A673 (cell line): ENCODE measurements at regions not wholly inside any gene's neighbourhood (a gene's known extent, or its start where the extent isn't known, plus 50 kb on each side); places are given as distances from the start of the nearest gene placed in this dataset.
A peak's percentile ranks its signal among the peaks of the same experiment; 100 is the strongest.

Source experiments
- BruUV-seq: library from RNA; stranded (reverse); fragments of 400-500 nt; replicated peaks from 2 replicates; lab custom pipeline; 2021; lab: Mats Ljungman, UMichigan
- CTCF ChIA-PET: fragments of 300-600 bp; sonication (Branson Sonifier 250); formaldehyde crosslinking; loops from one replicate; lab custom pipeline; 2022; ENCODE audit warnings: antibody characterized with exemption; lab: Charles Lee
- POLR2A ChIA-PET: fragments of 300-600 bp; sonication (Branson Sonifier 250); formaldehyde crosslinking; loops from one replicate; lab custom pipeline; 2022; ENCODE audit warnings: antibody characterized with exemption; ENCODE audit not compliant: low non-redundant PET; lab: Charles Lee
- DNase-seq: peaks from one replicate; pipeline ENCODE4 v3.0.0-alpha.2; 2015; ENCODE audit warnings: low spot score
- H3K27ac ChIP-seq: fragments of 200-600 bp; sonication (generic); 2 replicates; pipeline ENCODE4 v1.5.1; 2016; ENCODE audit warnings: mixed run types, low read depth, mild to moderate bottlenecking, mixed read lengths, antibody characterized with exemption, low read length; ENCODE audit not compliant: poor library complexity, severe bottlenecking
- H3K27me3 ChIP-seq: fragments of 200-600 bp; sonication (generic); replicated peaks from 2 replicates; pipeline ENCODE4 v1.6.1; 2017; ENCODE audit warnings: mixed run types, low read depth, mild to moderate bottlenecking, mixed read lengths, antibody characterized with exemption, low read length; ENCODE audit not compliant: insufficient read depth, poor library complexity
- H3K36me3 ChIP-seq: fragments of 200-600 bp; sonication (generic); 2 replicates; pipeline ENCODE4 v1.6.1; 2016; ENCODE audit warnings: mixed run types, mild to moderate bottlenecking, mixed read lengths, antibody characterized with exemption, low read length; ENCODE audit not compliant: insufficient read depth, poor library complexity, severe bottlenecking
- H3K4me1 ChIP-seq: fragments of 200-600 bp; sonication (generic); 2 replicates; pipeline ENCODE4 v1.6.1; 2017; ENCODE audit warnings: mixed run types, mild to moderate bottlenecking, mixed read lengths, antibody characterized with exemption, low read length; ENCODE audit not compliant: insufficient read depth, poor library complexity, severe bottlenecking
- H3K4me3 ChIP-seq: fragments of 200-600 bp; sonication (generic); 2 replicates; pipeline ENCODE4 v1.5.1; 2016; ENCODE audit warnings: low read depth, mixed run types, mild to moderate bottlenecking, mixed read lengths, low read length; ENCODE audit not compliant: poor library complexity, severe bottlenecking
- H3K9me3 ChIP-seq: fragments of 200-600 bp; sonication (generic); 2 replicates; pipeline ENCODE4 v1.6.1; 2016; ENCODE audit warnings: mixed run types, low read depth, mild to moderate bottlenecking, mixed read lengths, antibody characterized with exemption, low read length; ENCODE audit not compliant: poor library complexity, severe bottlenecking
- EZH2 ChIP-seq: fragments of 200-600 bp; sonication (generic); IDR thresholded peaks from 2 replicates; pipeline ENCODE4 v1.6.1; 2017; ENCODE audit warnings: borderline replicate concordance, low read depth, mild to moderate bottlenecking, mixed read lengths, antibody characterized with exemption, low read length; ENCODE audit not compliant: poor library complexity, severe bottlenecking
- intact Hi-C: fragments of 100-400 bp; cut with micrococcal nuclease; formaldehyde crosslinking; loops from one replicate; pipeline ENCODE4 v1.10.0; 2022; ENCODE audit not compliant: unreplicated experiment
- TF ChIP-seq, protein P1 (sequence below): fragments of 300-800, 200-600 bp; sonication (generic); conservative IDR thresholded peaks from 2 replicates; pipeline ENCODE4 v1.5.1; 2017; ENCODE audit warnings: low read depth, mild to moderate bottlenecking, antibody characterized with exemption, low read length, moderate library complexity, mixed read lengths

DNA sequence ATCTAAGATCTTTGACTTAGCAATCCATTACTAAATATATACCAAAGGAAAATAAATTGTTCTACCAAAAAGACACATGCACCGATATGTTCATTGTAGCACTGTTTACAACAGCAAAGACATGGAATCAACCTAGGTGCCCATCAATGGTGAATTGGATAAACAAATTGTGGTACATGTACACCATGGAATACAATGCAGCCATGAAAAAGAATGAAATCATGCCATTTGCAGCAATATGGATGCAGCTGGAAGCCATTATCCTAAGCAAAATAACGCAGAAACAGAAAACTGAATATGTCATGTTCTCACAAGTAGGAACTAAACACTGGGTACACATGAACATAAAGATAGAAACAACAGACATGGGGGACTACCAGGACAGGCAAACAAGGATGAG, 589.5 kb downstream of the IRX1 start:
- no peak for DNase-seq
- ChIA-PET CTCF (no interaction called here), POLR2A (no interaction called here)
- H3K27me3 ChIP-seq = no peaks in the 10 kb centered on the region
- intact Hi-C loops = no loop called here
- H3K27ac ChIP-seq = no peak overlapping the region
- no TSS peak for BruUV-seq
- H3K9me3 ChIP-seq = peaks cover 20% of the 10 kb centered on the region
- H3K4me1 ChIP-seq = no peaks in the 10 kb centered on the region
- TF ChIP-seq, protein P1, sequence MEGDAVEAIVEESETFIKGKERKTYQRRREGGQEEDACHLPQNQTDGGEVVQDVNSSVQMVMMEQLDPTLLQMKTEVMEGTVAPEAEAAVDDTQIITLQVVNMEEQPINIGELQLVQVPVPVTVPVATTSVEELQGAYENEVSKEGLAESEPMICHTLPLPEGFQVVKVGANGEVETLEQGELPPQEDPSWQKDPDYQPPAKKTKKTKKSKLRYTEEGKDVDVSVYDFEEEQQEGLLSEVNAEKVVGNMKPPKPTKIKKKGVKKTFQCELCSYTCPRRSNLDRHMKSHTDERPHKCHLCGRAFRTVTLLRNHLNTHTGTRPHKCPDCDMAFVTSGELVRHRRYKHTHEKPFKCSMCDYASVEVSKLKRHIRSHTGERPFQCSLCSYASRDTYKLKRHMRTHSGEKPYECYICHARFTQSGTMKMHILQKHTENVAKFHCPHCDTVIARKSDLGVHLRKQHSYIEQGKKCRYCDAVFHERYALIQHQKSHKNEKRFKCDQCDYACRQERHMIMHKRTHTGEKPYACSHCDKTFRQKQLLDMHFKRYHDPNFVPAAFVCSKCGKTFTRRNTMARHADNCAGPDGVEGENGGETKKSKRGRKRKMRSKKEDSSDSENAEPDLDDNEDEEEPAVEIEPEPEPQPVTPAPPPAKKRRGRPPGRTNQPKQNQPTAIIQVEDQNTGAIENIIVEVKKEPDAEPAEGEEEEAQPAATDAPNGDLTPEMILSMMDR = no peak
- TF ChIP-seq EZH2 = no peak
- no peak overlapping the region for H3K4me3 ChIP-seq
- H3K36me3 ChIP-seq = no peaks in the 10 kb centered on the region

DNA sequence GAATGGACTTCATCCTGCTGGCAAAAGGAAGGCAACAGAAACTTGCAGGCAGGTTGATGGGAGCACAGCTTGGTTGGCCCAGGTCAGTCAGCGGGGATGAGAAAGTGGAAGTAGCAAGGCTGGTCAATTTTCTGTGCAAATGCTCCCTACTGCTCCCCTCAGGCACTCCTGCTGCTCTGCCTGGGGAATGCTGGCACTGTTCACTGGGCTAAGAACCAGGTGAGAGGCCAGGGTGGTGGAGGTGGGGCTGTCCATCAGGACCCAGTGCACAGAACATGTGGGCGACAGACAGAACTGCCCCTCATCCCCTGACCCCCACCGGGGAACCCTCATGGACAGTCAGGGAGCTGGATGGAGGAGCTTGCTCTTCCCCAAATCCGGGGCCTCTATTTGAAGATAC, 593.1 kb downstream of the IRX1 start:
- no peak overlapping the region for H3K4me3 ChIP-seq
- intact Hi-C loops = no loop called here
- TF ChIP-seq, protein P1 = no peak
- TF ChIP-seq EZH2 = no peak
- BruUV-seq = no TSS peak
- H3K27me3 ChIP-seq = no peaks in the 10 kb centered on the region
- H3K9me3 ChIP-seq = peaks cover 12% of the 10 kb centered on the region
- H3K4me1 ChIP-seq = no peaks in the 10 kb centered on the region
- no peak for DNase-seq
- POLR2A ChIA-PET = no interaction called here
- no peaks in the 10 kb centered on the region for H3K36me3 ChIP-seq
- H3K27ac ChIP-seq = no peak overlapping the region
- CTCF ChIA-PET = no interaction called here

DNA sequence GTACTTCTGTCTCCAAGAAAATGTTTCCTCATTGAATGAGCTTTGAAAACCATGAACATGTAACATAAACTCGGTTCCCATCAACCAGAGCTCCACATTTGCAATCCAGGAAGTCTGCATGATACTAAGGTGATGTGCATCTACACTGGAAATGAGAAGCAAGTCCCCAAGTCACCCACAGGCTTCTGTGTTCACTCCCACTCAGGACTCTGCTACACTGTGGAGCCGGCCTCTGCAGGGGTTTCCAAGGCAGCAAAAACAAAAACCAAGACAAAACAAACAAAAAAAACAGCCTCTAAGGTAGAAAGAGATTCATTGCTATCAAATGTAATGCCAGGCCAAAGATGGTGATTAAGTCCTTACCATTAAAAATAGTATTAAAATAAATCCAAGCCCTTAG, 593.7 kb downstream of the IRX1 start:
- no TSS peak for BruUV-seq
- Histone ChIP-seq H3K9me3 (peaks cover 11% of the 10 kb centered on the region), H3K4me1 (no peaks in the 10 kb centered on the region), H3K36me3 (no peaks in the 10 kb centered on the region), H3K4me3 (no peak overlapping the region), H3K27ac (no peak overlapping the region), H3K27me3 (no peaks in the 10 kb centered on the region)
- POLR2A ChIA-PET = no interaction called here
- CTCF ChIA-PET = no interaction called here
- intact Hi-C loops = no loop called here
- peak; percentile 1 for DNase-seq
- TF ChIP-seq, protein P1 = no peak
- TF ChIP-seq EZH2 = no peak
